SIG-M5 treated with dmso at 0.1 percent for 504 hours (cell line): ENCODE measurements at regions not wholly inside any gene's neighbourhood (a gene's known extent, or its start where the extent isn't known, plus 50 kb on each side); places are given as distances from the start of the nearest gene placed in this dataset.

Source experiments
- DNase-seq: peaks from one replicate; lab custom pipeline; 2025; ENCODE audit not compliant: unreplicated experiment; lab: John Stamatoyannopoulos, UW

- no peak for DNase-seq
Observed at GRCh38 chr4:181249031-181249430, 994.2 kb upstream of the TENM3 start.

DNA sequence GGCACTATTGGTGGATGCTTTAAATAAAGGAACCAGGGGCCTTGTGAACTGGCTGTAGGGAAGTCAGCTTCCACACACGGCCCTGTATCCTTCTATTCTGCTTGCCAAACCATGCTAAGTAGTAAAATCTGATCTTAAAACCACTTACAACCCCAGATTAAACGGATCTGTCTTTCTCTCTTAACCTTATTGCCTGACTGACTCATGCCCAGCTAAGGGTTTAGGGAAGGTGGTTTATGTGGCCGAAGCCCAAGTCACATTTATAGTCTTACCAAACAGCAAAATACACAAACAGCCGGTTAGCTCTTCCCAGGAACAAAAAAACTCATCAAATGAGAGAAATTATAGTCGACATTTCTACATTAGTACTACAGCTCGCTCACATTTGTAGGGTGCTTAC, 988.4 kb upstream of the TENM3 start:
- no peak for DNase-seq

DNA sequence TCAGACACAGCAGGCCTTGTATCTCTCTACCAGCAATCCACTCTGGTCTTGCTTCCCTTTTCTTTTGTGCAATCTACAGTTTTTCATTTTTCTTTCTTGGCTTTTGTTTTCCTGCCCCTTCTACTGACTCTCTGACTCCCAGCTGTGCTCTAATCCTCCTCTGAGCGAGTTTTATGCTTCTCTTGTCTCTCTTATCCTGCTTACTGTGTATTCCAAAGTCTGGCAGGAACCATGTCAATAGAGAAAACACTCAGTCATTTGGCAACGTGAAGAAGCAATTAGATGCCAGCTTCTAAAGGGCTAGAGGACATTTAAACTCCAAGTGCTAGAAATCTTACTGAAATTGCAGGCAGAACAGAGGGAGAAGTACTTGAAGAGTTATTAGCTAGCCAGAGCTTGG, 984.6 kb upstream of the TENM3 start:
- no peak for DNase-seq

DNA sequence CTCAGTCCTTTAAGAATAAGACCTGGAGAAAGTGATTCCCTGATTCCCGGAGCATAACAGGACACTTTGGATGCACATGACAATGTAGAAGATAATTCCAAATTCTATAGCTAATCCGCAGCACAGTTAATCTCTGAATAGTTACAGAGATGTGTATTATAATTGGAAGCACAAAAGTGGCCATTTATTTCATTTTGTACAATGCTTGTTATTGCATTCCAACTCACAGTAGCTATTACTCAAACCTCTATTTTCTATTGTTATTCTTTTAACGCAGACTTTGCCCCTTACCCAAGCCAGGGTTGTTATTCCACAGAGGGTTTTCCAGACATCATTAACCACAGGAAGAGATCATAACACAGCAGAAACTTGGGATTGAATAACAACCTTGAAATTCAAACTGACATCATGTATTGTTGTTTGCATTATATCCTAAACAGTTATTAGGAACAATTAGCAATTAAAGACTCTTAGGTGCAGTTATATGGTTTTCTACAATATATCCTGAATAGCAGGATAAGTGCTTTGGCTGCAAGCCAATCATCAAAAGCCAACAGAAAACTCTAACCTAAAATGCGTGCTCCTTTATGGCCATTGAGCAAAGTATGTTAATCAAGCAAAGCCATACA, 984.0 kb upstream of the TENM3 start:
- DNase-seq, result no peak

- no peak for DNase-seq
Observed at GRCh38 chr4:181261279-181261678, 981.9 kb upstream of the TENM3 start.

DNA sequence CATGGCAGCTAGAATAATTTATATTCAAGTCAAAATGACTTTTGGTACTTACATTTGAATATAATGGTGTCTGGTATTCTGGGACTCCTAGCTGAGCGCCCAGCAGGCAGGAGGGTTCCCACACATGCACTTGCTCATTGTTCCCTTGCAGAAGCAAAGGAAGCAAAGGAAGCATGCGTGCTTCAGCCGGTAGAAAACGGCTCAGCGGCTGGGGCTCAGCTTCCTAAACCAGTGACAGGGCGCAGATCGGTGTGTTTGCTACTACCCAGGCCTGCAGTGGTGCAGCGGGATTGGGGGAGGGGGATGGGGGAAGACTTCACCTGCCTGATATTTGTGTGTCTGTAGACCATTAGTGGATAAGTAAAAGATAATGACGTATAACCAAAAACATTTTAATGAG, 978.3 kb upstream of the TENM3 start:
- DNase-seq, result no peak

- DNase-seq, result no peak
Observed at GRCh38 chr4:181265370-181265769, 977.8 kb upstream of the TENM3 start.

- no peak for DNase-seq
Observed at GRCh38 chr4:181271116-181271640, 972.0 kb upstream of the TENM3 start.

- no peak for DNase-seq
Observed at GRCh38 chr4:181272422-181272821, 970.8 kb upstream of the TENM3 start.

- DNase-seq, result no peak
Observed at GRCh38 chr4:181278941-181279340, 964.3 kb upstream of the TENM3 start.

DNA sequence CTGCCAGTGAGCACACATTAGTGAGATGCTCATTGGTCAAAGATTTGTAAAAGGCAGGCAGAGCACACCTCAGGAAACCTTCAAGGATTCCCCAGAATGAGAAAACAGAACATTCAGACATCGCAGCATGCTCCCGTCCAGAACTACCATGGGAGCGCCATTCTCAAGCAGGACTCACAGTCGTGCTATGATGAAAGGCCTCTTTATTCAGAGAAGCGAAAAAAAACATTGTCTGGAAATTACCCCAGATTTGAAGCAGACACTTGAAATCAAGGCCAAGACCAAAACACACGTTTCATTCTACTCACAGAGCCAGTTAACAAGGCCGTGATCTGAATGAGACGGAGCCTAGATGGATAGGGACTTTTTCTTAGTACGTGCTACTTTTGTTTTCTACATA, 961.8 kb upstream of the TENM3 start:
- no peak for DNase-seq

- no peak for DNase-seq
Observed at GRCh38 chr4:181289198-181289597, 954.0 kb upstream of the TENM3 start.

DNA sequence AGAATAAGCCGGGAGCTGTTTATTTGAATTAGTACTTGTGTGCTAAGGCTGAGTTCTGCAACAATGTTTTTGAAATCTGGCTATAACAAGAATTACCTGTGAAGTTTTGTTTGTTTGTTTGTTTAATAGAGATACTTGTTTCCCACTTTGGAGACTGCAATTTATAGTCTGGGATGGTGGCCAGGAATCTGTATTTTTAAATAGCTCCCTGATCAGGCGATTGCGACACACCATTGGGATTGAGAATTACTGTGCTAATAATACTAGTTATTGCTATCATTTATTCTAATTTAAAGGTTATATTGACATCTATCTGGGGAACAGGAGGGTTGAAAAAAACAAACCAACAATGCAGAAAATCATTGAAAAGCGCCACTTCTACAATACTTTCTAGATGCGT, 951.6 kb upstream of the TENM3 start:
- DNase-seq, result no peak

DNA sequence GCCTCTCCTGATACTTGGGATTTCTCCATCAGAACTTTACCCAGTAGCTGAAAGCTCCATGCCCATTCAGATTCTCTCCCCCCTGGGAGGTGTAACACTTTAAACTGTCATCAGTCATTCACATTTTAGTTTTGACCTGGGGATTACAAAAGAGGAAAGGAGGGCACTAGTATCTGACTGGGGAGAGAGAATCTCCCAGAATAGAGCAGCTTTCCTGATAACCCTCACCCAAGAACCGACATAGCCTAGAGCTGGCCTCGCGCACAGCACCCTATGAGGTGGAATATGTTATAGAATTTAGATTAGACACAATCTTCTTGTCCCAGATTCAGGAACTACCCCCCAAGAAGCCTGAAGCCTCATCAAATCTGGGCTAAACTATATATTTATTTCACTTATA, 950.2 kb upstream of the TENM3 start:
- no peak for DNase-seq

DNA sequence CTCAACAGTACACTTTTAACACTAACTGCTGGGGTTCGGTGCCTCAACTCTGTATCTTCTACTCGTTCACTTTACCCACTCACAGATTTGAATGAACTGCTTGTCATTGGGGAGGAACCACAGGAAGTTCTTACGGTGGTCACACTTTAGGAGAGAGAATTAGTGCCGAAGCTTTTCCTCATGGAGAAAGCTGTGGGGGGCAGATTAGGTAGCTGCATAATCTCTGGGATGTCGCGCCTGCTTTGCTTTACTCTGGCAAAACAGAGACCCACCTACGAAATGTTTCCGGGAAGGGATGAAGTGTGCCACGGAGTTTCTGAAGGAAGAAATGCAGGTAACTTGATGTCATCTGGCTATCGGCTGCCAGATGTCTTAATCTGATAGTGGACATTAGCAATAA, 949.7 kb upstream of the TENM3 start:
- DNase-seq, result no peak

DNA sequence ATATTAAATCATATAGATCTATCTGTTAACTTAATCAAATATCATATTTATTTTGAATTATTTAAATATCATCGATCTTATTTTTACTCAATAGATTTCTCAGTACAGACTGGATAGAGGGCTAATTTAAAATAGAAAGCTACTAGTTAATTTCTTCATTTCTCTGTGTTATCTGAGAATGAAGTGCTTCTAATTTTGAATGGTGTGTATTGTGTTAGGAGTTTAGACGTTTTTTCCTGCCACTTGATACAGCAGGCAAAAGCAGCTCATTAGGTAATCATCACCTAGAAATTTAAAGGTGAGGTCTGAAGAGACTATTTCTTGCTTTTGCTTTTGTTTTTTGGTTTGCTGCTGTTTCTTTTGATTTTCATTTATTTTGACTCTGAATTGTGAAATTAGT, 948.8 kb upstream of the TENM3 start:
- no peak for DNase-seq

DNA sequence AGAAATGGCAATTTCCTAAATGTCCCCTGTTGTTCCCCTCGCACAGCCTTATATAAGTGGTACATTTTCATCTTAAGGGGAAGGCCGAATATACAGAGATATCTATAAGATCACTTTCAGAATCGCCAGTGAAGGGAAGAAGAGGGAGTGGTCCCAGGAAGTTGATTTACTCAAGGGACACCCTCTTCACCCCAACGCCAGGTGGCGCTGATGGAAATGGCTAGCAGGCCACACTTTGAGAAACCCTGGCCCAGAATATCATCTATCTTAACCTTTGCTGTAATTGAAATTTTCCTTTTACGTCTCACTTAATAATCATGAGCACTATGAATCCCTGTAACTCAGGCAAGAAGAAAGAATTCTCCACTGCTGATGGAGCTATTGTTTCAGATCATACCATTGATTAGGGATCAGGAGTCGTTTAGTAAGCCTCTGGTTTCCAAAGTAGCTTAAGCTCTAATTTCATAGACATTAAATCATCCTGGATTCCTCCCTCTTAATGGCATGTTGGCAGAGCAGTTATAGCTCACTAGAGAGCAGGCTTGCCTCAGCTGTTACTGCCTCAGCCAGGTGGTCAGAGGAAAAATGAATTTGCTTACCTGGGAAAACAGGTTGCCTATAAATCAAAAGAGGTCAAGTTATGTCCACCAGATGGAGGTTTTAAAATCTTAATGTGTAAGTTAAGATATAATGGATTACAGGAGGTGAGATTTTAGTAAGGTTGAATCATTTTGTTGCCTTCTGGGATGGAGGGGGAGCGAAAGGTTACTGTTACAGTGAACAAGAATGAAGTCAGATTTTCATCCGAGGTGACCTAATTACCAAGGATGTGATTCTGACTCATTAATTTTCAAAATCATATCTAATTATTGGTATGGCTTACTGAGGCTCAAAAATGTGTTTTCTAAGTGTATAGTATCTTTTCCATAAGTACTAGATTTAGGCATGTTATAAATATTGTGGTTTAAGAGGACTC, 941.2 kb upstream of the TENM3 start:
- DNase-seq, result peak; percentile 29

GRCh38 chr4:181307824-181308223, 935.4 kb upstream of the TENM3 start:
- no peak for DNase-seq

DNA sequence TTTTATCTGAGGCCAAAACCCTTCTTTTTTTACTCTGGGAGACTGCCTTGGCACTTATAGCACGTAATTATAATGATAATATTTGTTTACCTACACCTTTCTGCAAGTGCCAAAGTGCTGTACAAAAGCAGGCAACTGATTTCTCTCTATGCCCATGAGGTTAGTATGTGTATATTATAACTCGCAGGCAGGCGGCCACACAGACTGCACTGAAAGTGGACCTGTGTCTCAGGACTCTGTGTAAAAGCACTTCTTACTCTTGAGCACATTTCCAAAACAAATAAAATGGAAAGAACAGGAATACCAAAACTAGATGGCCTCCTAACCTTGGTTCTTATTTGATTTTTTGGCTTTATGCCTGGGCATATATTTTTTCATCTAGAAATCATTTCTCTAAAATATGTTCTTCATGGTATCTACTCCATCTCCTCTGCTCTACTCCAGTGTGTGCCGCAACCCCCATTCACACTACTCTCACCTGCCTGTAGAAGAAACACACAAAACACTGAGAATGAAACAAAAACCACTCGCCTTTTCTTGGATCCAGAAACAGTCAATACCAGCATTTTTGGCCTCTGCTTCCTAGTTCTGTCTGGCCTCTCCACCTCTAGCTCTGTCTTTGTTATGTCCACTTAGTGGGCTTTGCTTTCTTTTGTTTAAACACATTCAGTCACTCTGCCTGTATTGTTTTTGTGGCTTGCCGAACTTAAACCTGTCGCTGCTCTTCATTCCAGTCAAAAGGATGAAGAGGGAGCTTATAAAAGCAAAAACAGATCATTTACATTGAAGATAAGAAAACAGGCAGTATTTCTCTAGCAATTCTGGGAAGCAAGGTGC, 934.5 kb upstream of the TENM3 start:
- no peak for DNase-seq

DNA sequence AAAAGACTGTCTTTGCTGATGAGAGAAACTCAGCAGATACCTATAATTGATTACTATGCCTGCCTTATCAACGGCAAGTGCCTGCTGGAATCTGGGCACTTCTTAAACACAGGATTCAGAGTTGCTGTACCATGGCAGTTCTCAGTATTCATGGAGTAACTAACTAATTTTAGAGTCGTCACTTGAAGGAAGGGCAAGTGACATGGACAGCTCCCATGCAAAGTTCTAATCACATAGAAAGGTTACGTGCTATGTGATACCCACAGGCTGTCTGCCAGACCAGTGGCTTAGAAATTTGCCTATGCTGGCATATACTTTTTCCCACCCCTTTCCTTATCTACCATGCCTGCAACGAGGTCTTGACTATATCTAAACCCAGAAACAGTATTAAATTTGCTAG, 931.1 kb upstream of the TENM3 start:
- no peak for DNase-seq

DNA sequence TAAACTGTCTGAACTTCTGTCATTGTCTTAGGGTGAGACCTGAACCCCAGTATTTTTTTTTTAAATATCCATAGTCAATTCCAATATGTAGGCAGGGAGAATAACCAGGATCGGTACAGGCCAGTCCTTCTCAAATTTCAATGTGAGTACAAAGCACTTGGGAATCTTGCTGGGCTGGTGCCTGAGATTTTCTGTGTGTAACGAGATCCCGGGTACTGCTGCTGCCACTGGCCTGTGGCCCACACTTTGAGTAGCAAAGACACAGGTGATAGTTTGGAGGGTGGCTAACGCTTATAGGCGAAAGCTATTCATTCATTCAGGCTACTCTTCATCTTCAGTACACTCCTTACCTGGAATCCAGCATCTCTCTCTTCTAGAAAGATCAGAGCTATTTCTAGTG, 923.6 kb upstream of the TENM3 start:
- DNase-seq, result no peak
